HepG2 (cell line): ENCODE measurements at regions not wholly inside any gene's neighbourhood (a gene's known extent, or its start where the extent isn't known, plus 50 kb on each side); places are given as distances from the start of the nearest gene placed in this dataset.

Experiments
- ARID4A ChIP-seq: sonication (generic); formaldehyde crosslinking; IDR thresholded peaks from 2 replicates; pipeline ENCODE4 v1.5.0; 2020; ENCODE audit warnings: mild to moderate bottlenecking, missing genetic modification reagents, borderline replicate concordance
- NFYC ChIP-seq: IDR thresholded peaks from 2 replicates; pipeline ENCODE4 v1.6.1; 2016; ENCODE audit warnings: missing genetic modification reagents, missing compliant biosample characterization
- NR2F6 ChIP-seq, 2 experiments: IDR thresholded peaks; 2 replicates each; pipeline ENCODE4 v1.6.1; 2016; ENCODE audit warnings: antibody characterized with exemption in 1 of 2, mild to moderate bottlenecking in 1 of 2
- PAF1 ChIP-seq: IDR thresholded peaks from 2 replicates; pipeline ENCODE4 v1.6.1; 2016; ENCODE audit warnings: missing genetic modification reagents, missing compliant biosample characterization
- PHF5A ChIP-seq: IDR thresholded peaks from one replicate; pipeline ENCODE4 v1.6.1; 2018; ENCODE audit warnings: low read depth, missing genetic modification reagents; ENCODE audit not compliant: unreplicated experiment
- POLR2AphosphoS5 ChIP-seq: IDR thresholded peaks from 2 replicates; pipeline ENCODE4 v1.6.1; 2012; ENCODE audit warnings: low read depth, low read length
- RAD21 ChIP-seq: fragments of 450-650 bp; formaldehyde crosslinking; IDR thresholded peaks from 2 replicates; pipeline ENCODE4 v1.5.0; 2020; ENCODE audit warnings: mild to moderate bottlenecking
- RARA ChIP-seq: IDR thresholded peaks from 2 replicates; pipeline ENCODE4 v1.6.1; 2016; ENCODE audit warnings: missing genetic modification reagents, missing compliant biosample characterization
- RBM39 ChIP-seq: fragments of 200-400 bp; formaldehyde crosslinking; IDR thresholded peaks from one replicate; pipeline ENCODE4 v1.6.1; 2018; ENCODE audit warnings: antibody characterized with exemption, mild to moderate bottlenecking, low read depth, low read length; ENCODE audit not compliant: poor library complexity, severe bottlenecking
- RNF2 ChIP-seq: fragments of 450-650 bp; conservative IDR thresholded peaks from 2 replicates; pipeline ENCODE4 v1.6.1; 2016; ENCODE audit warnings: low read depth
- SMAD1 ChIP-seq: sonication (generic); formaldehyde crosslinking; IDR thresholded peaks from 2 replicates; pipeline ENCODE4 v1.4.0; 2020; ENCODE audit warnings: missing genetic modification reagents, low read depth, mild to moderate bottlenecking, borderline replicate concordance
- TGIF2 ChIP-seq: IDR thresholded peaks from 2 replicates; pipeline ENCODE4 v1.6.1; 2016; ENCODE audit warnings: control low read depth, missing compliant biosample characterization
- ZFP36L2 ChIP-seq: sonication (generic); formaldehyde crosslinking; IDR thresholded peaks from 2 replicates; pipeline ENCODE4 v1.4.0; 2020; ENCODE audit warnings: missing genetic modification reagents
- ZNF12 ChIP-seq: sonication (generic); formaldehyde crosslinking; IDR thresholded peaks from 2 replicates; pipeline ENCODE4 v1.5.0; 2020; ENCODE audit warnings: missing genetic modification reagents
- ZNF256 ChIP-seq: sonication (generic); formaldehyde crosslinking; conservative IDR thresholded peaks from 2 replicates; pipeline ENCODE4 v1.4.0; 2020; ENCODE audit warnings: missing genetic modification reagents
- ZNF343 ChIP-seq: sonication (generic); formaldehyde crosslinking; IDR thresholded peaks from 2 replicates; pipeline ENCODE4 v1.4.0; 2020; ENCODE audit warnings: mild to moderate bottlenecking, missing genetic modification reagents
- ZNF552 ChIP-seq: sonication (generic); formaldehyde crosslinking; IDR thresholded peaks from 2 replicates; pipeline ENCODE4 v1.9.0; 2022; ENCODE audit warnings: missing genetic modification reagents, mild to moderate bottlenecking, borderline replicate concordance
- ZNF558 ChIP-seq: sonication (generic); formaldehyde crosslinking; IDR thresholded peaks from 2 replicates; pipeline ENCODE4 v1.9.0; 2022; ENCODE audit warnings: mild to moderate bottlenecking, missing genetic modification reagents, borderline replicate concordance
- ZNF646 ChIP-seq: sonication (generic); formaldehyde crosslinking; IDR thresholded peaks from 2 replicates; pipeline ENCODE4 v1.9.0; 2021; ENCODE audit warnings: mild to moderate bottlenecking, missing genetic modification reagents
- ZNF781 ChIP-seq: sonication (generic); formaldehyde crosslinking; IDR thresholded peaks from 2 replicates; pipeline ENCODE4 v1.5.1; 2020; ENCODE audit warnings: borderline replicate concordance, mild to moderate bottlenecking, missing genetic modification reagents; ENCODE audit errors: not compliant biosample characterization
- ZNF879 ChIP-seq: sonication (generic); formaldehyde crosslinking; IDR thresholded peaks from 2 replicates; pipeline ENCODE4 v1.8.1; 2023; ENCODE audit warnings: missing genetic modification reagents

GRCh38 chr22:27670701-27671412 is 130.7 kb downstream of the MN1 start (continued):
- TF ChIP-seq ZNF12 (CRISPR knock-in tag) (0 out of 2 replicates have a peak, but pooled peaks have one; percentile 9), POLR2AphosphoS5 (peak; percentile 50; the same call in 1 of the 2 replicates), ARID4A (CRISPR knock-in tag) (no peak; the same call in 1 of the 2 replicates), ZFP36L2 (CRISPR knock-in tag) (no peak), RAD21 (CRISPR knock-in tag) (no peak), SMAD1 (CRISPR knock-in tag) (no peak), ZNF781 (CRISPR knock-in tag) (no peak), NR2F6 (IDR thresholded peaks at IDR 0.05) (no peak), NR2F6 (CRISPR knock-in tag; IDR thresholded peaks at IDR 0.05) (peak; percentile 15; the same call in 1 of the 2 replicates), ZNF343 (CRISPR knock-in tag) (no peak), RARA (CRISPR knock-in tag) (0 out of 2 replicates have a peak, but pooled peaks have one; percentile 35), PHF5A (CRISPR knock-in tag) (no peak), ZNF558 (CRISPR knock-in tag) (no peak), RBM39 (no peak), TGIF2 (no peak; the same call in 1 of the 2 replicates), RNF2 (no peak), ZNF646 (no peak), PAF1 (CRISPR knock-in tag) (no peak), NFYC (no peak), ZNF256 (no peak), ZNF879 (CRISPR knock-in tag) (no peak), ZNF552 (no peak; the same call in 1 of the 2 replicates)
